Immature natural killer cell (primary cell): ENCODE measurements at regions not wholly inside any gene's neighbourhood (a gene's known extent, or its start where the extent isn't known, plus 50 kb on each side); places are given as distances from the start of the nearest gene placed in this dataset.
"Not testable (repeated sequence)": the region's sequence is repeated elsewhere in the genome, so short reads cannot be mapped to it uniquely, and the experiment has no call there.

Source experiments
- DNase-seq, 3 donors: peaks; one replicate each; pipeline ENCODE4 v3.0.0; 2022; ENCODE audit warnings: mixed read lengths in 1 of 3
- H3K27ac Mint-ChIP-seq, 6 donors: one replicate each; pipeline ENCODE4 v1.8.0; 2020; ENCODE audit warnings: mixed read lengths in 6 of 6, mild to moderate bottlenecking in 5 of 6, inconsistent platforms in 4 of 6, moderate library complexity in 3 of 6
- H3K27me3 Mint-ChIP-seq, 3 donors: one replicate each; pipeline ENCODE4 v1.8.0; 2020 to 2021; ENCODE audit warnings: low read depth in 3 of 3, mild to moderate bottlenecking in 3 of 3, mixed read lengths in 3 of 3, moderate library complexity in 3 of 3, inconsistent platforms in 1 of 3
- H3K36me3 Mint-ChIP-seq, 3 donors: one replicate each; pipeline ENCODE4 v1.8.0; 2020; ENCODE audit warnings: mixed read lengths in 3 of 3, inconsistent platforms in 2 of 3, mild to moderate bottlenecking in 2 of 3
- H3K4me1 Mint-ChIP-seq, 2 donors: one replicate each; pipeline ENCODE4 v1.8.0; 2020; ENCODE audit warnings: inconsistent platforms in 2 of 2, mild to moderate bottlenecking in 2 of 2, mixed read lengths in 2 of 2, moderate library complexity in 1 of 2
- H3K4me3 Mint-ChIP-seq, 5 donors: one replicate each; pipeline ENCODE4 v1.8.0; 2020; ENCODE audit warnings: mild to moderate bottlenecking in 5 of 5, mixed read lengths in 5 of 5, inconsistent platforms in 3 of 5, moderate library complexity in 3 of 5
- H3K9me3 Mint-ChIP-seq, 6 donors: one replicate each; pipeline ENCODE4 v1.8.0; 2020; ENCODE audit warnings: mild to moderate bottlenecking in 6 of 6, mixed read lengths in 6 of 6, inconsistent platforms in 4 of 6, moderate library complexity in 3 of 6

DNA sequence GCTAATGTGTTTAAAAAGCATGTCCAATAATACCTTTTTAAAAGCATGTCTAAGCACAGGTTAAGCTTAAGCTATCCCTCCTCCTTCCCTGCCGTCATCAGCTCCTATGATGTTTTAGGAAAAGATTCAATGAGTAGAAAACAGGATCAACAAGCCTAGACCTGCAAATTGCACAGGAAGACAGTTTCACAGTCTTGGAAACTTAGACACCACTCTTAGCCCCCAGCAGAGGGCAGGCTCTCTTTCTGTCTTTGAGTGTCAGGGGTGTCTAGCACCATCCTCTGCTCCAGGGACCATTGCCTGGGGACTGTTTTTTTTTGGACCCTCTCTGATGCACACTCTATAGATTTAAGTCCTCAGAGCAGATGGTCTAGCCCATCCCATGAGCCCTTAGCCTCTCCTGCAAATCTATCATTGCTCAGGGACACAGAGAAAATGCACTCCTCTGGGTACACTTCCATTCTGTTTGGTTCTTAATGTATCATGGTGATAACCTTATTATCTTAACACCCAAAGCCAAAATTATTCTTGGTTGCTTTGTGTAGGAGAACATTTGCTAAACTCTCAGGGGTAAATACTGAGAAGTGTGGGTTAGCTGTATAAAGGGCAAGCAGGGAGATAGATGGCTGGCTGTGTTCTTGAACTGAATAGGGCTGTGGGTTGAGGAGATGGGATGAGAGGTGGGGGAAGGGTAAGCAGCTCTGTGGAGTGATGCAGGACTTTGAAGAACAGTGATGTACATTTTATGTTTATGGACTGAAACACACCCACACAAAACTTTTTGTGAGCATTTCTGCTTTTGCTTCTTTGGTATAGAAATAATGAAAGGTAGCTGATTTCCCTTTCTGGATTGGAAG, 259.9 kb upstream of the DDHD1 start:
- H3K36me3 Mint-ChIP-seq, result no peaks in the 10 kb centered on the region
- H3K4me1 Mint-ChIP-seq, result no peaks in the 10 kb centered on the region
- peaks cover 0 to 5% (median 0%) of the 10 kb centered on the region in 3 donors for H3K27me3 Mint-ChIP-seq
- no peak overlapping the region for H3K27ac Mint-ChIP-seq
- no peak for DNase-seq
- no peak overlapping the region for H3K4me3 Mint-ChIP-seq
- H3K9me3 Mint-ChIP-seq, result peaks cover 7 to 20% (median 13%) of the 10 kb centered on the region in 6 donors

DNA sequence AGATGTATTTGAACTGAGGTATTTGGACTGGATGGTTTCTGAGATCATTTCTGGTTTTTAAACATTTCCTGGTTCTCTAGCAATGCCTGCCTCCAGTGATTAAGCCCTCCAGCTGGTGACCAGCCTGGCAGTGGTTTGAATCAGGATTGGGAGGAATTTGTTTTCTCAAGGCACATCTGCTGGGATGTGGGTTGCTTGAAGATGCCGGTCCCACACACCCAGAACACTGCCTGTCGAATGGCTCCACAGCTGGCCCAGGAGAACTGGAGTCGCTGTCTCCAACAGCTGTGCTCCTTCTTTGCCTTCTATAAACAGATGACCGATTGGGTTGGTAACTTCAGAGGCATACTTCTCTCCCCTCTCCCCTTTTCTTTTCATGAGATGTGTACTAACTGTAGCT, 258.0 kb upstream of the DDHD1 start:
- Mint-ChIP-seq H3K27ac (no peak overlapping the region), H3K4me3 (no peak overlapping the region), H3K27me3 (peaks cover 0 to 3% (median 0%) of the 10 kb centered on the region in 3 donors), H3K4me1 (no peaks in the 10 kb centered on the region), H3K36me3 (no peaks in the 10 kb centered on the region), H3K9me3 (peaks cover 0 to 10% (median 2%) of the 10 kb centered on the region in 6 donors)
- DNase-seq, result no peak

GRCh38 chr14:53409969-53410368, 256.8 kb upstream of the DDHD1 start:
- no peaks in the 10 kb centered on the region for H3K36me3 Mint-ChIP-seq
- H3K27ac Mint-ChIP-seq, result no peak overlapping the region
- no peak overlapping the region for H3K4me3 Mint-ChIP-seq

GRCh38 chr14:53409289-53409688, 256.2 kb upstream of the DDHD1 start:
- peaks cover 0 to 3% (median 0%) of the 10 kb centered on the region in 3 donors for H3K27me3 Mint-ChIP-seq
- peaks cover 0 to 8% (median 2%) of the 10 kb centered on the region in 6 donors for H3K9me3 Mint-ChIP-seq
- H3K36me3 Mint-ChIP-seq, result no peaks in the 10 kb centered on the region
- H3K4me3 Mint-ChIP-seq, result no peak overlapping the region
- no peak for DNase-seq
- H3K27ac Mint-ChIP-seq, result no peak overlapping the region
- H3K4me1 Mint-ChIP-seq, result no peaks in the 10 kb centered on the region

More at GRCh38 chr14:53409969-53410368, 256.8 kb upstream of the DDHD1 start:
- H3K27me3 Mint-ChIP-seq, result peaks cover 0 to 3% (median 0%) of the 10 kb centered on the region in 3 donors
- no peaks in the 10 kb centered on the region for H3K4me1 Mint-ChIP-seq
- no peak for DNase-seq
- H3K9me3 Mint-ChIP-seq, result peaks cover 0 to 8% (median 2%) of the 10 kb centered on the region in 6 donors

DNA sequence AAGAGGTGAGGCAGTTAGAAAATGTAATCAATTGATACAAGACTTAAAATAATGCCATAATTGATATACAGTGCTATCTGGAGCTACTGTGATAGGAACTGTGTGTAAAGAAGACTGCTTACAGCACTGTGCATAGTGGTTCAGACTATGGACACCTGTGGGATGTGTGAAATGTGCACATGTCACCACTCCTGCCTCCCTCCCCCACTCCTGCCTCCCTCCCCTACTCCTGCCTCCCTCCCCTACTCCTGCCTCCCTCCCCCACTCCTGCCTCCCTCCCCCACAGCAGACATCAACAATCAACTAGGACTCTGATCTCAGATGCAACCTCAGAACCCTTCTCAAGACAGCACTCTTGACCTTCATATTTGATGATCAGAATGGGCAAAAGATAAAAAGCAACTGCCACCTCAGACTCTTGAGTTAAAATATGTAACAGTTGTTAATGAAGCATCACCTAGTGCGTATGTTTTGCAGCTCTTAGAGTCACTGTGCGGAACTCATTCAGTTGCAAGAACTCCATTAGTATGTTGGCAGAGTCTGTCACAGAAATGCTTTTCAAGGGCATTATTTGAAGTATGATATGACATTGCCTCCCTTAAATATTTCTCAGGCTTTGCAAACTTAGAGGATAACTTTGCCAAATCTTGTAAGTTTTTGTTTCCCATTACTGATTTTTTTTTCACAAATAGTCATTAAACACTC, 255.2 kb upstream of the DDHD1 start:
- no peak for DNase-seq
- Mint-ChIP-seq H3K27me3 (peaks cover 0 to 2% (median 2%) of the 10 kb centered on the region in 3 donors), H3K9me3 (peaks cover 0 to 8% (median 2%) of the 10 kb centered on the region in 6 donors), H3K27ac (no peak overlapping the region), H3K36me3 (no peaks in the 10 kb centered on the region), H3K4me3 (no peak overlapping the region), H3K4me1 (no peaks in the 10 kb centered on the region)

DNA sequence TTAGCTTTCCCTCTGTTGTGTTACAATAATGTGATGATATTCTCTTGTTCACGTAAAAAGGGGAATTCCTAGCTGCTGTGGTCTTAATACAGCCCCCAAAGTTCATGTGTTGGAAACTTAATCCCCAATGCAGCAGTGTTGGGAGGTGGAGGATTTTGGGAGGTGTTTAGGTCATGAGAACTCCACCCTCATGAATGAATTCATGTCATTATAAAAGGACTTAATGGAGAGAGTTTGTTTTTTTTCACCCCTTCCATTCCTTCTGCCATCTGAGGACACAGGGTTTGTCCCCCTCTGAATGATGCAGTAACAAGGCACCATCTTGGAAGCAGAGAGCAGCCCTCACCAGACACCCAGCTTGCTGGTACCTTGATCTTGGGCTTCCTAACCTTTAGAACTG, 253.4 kb upstream of the DDHD1 start:
- no peak for DNase-seq
- Mint-ChIP-seq H3K4me1 (no peaks in the 10 kb centered on the region), H3K9me3 (peaks cover 0 to 11% (median 2%) of the 10 kb centered on the region in 6 donors), H3K27me3 (peaks cover 0 to 2% (median 0%) of the 10 kb centered on the region in 3 donors), H3K36me3 (no peaks in the 10 kb centered on the region), H3K4me3 (no peak overlapping the region), H3K27ac (no peak overlapping the region)

DNA sequence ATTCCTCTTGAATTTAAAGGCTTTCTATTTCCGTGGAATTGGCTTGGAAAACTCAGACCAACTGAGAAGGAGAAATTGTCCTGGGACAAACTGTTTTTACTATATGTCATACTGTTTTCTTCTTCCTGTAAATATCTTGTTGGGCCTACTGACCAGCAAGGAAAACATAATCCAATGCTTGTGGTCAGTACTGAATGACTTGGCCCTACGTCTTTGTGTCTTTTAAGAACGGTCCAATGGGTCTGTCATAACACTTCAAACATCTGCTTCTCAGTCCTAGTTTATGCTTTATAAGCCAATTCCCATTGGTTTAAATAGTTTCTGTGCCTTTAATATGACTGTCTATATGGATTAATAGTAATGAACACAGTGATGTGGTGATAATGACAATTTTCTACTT, 248.5 kb upstream of the DDHD1 start:
- DNase-seq, result no peak
- H3K4me1 Mint-ChIP-seq, result no peaks in the 10 kb centered on the region
- no peak overlapping the region for H3K4me3 Mint-ChIP-seq
- H3K27me3 Mint-ChIP-seq, result peaks cover 0 to 3% (median 2%) of the 10 kb centered on the region in 3 donors
- peaks cover 0 to 10% (median 3%) of the 10 kb centered on the region in 6 donors for H3K9me3 Mint-ChIP-seq
- H3K36me3 Mint-ChIP-seq, result no peaks in the 10 kb centered on the region
- no peak overlapping the region for H3K27ac Mint-ChIP-seq

- Mint-ChIP-seq H3K27ac (no peak overlapping the region), H3K36me3 (peaks cover 0 to 3% (median 3%) of the 10 kb centered on the region in 3 donors), H3K9me3 (peaks cover 12 to 33% (median 16%) of the 10 kb centered on the region in 6 donors), H3K4me1 (no peaks in the 10 kb centered on the region), H3K4me3 (no peak overlapping the region), H3K27me3 (peaks cover 0 to 4% (median 3%) of the 10 kb centered on the region in 3 donors)
- DNase-seq, result no peak
These were observed 245.9 kb upstream of the DDHD1 start for GRCh38 chr14:53399057-53399456.

- peaks cover 0 to 4% (median 3%) of the 10 kb centered on the region in 3 donors for H3K36me3 Mint-ChIP-seq
- H3K9me3 Mint-ChIP-seq, result peaks cover 13 to 35% (median 17%) of the 10 kb centered on the region in 6 donors
- no peak for DNase-seq
- H3K27ac Mint-ChIP-seq, result no peak overlapping the region
- peaks cover 0 to 3% (median 2%) of the 10 kb centered on the region in 3 donors for H3K27me3 Mint-ChIP-seq
- H3K4me3 Mint-ChIP-seq, result no peak overlapping the region
- H3K4me1 Mint-ChIP-seq, result no peaks in the 10 kb centered on the region
These were observed 245.5 kb upstream of the DDHD1 start for GRCh38 chr14:53398616-53399015.

GRCh38 chr14:53395267-53395666, 242.1 kb upstream of the DDHD1 start:
- peaks cover 17 to 35% (median 19%) of the 10 kb centered on the region in 6 donors for H3K9me3 Mint-ChIP-seq
- H3K27ac Mint-ChIP-seq, H3K27me3 Mint-ChIP-seq, H3K4me1 Mint-ChIP-seq, H3K4me3 Mint-ChIP-seq, H3K36me3 Mint-ChIP-seq, DNase-seq: not testable (repeated sequence)

DNA sequence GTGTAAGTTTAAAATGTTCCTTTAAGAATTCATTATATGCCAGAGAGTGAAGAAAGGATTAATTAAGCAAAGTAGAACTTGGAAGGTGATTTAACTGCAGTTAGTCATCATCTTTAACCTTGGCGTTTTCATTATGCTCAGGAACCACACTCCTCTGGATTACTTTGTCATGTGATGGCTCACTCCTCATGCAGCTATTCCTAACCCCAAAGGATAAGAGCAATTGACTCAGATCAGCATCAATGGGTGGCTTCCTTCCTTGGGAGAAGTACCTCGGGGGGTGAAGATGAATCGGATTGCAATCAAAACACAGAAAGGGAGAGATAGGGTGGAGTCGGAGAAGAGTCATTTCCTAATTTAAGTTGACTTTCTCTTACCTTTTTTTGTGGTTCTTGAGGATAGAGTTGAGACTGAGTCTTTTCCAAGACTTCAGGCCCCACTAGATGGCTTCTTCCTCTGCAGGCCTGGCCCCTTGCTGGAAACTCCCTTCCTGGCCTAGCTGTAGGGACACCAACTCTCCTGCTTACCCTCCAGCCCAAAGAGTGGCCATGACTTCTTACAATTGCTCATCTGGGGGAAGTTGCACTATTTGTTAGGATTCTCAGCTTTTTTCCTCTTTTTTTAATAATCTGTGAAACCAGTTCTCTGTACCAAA, 238.6 kb upstream of the DDHD1 start:
- Mint-ChIP-seq H3K9me3 (peaks cover 14 to 29% (median 19%) of the 10 kb centered on the region in 6 donors), H3K4me3 (no peak overlapping the region), H3K4me1 (no peaks in the 10 kb centered on the region), H3K27me3 (peaks cover 0 to 13% (median 5%) of the 10 kb centered on the region in 3 donors), H3K27ac (no peak overlapping the region), H3K36me3 (peaks cover 0 to 4% (median 3%) of the 10 kb centered on the region in 3 donors)
- no peak for DNase-seq

DNA sequence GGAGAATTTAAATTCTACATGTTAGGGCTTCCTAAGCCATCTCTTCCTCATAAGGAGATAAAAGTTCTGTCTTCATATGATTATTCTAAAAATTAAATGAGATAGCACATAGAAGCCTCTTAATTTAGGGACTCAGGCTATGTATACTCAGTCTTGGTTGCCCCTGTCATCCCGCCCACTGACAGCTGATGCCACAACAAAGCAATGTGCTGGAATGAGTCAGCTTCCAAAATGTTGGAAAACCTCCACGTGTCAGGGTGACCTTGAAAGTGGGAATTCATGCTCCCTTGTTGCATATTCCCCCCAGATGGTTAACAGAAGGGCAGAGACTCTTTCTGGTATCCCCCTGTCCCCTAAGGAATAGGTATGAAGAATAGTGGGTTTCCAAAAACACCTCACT, 238.0 kb upstream of the DDHD1 start:
- DNase-seq, result no peak
- peaks cover 0 to 4% (median 3%) of the 10 kb centered on the region in 3 donors for H3K36me3 Mint-ChIP-seq
- H3K27me3 Mint-ChIP-seq, result peaks cover 0 to 13% (median 5%) of the 10 kb centered on the region in 3 donors
- peaks cover 12 to 23% (median 17%) of the 10 kb centered on the region in 6 donors for H3K9me3 Mint-ChIP-seq
- no peak overlapping the region for H3K4me3 Mint-ChIP-seq
- no peaks in the 10 kb centered on the region for H3K4me1 Mint-ChIP-seq
- H3K27ac Mint-ChIP-seq, result no peak overlapping the region

GRCh38 chr14:53390008-53390407, 236.9 kb upstream of the DDHD1 start:
- H3K27ac Mint-ChIP-seq, result no peak overlapping the region
- H3K9me3 Mint-ChIP-seq, result peaks cover 10 to 15% (median 13%) of the 10 kb centered on the region in 6 donors
- H3K36me3 Mint-ChIP-seq, result peaks cover 0 to 4% (median 3%) of the 10 kb centered on the region in 3 donors
- no peak overlapping the region for H3K4me3 Mint-ChIP-seq
- no peaks in the 10 kb centered on the region for H3K4me1 Mint-ChIP-seq
- peaks cover 0 to 11% (median 5%) of the 10 kb centered on the region in 3 donors for H3K27me3 Mint-ChIP-seq
- no peak for DNase-seq
